ENCODE measurements at regions not wholly inside any gene's neighbourhood (a gene's known extent, or its start where the extent isn't known, plus 50 kb on each side); places are given as distances from the start of the nearest gene placed in this dataset.

DNA sequence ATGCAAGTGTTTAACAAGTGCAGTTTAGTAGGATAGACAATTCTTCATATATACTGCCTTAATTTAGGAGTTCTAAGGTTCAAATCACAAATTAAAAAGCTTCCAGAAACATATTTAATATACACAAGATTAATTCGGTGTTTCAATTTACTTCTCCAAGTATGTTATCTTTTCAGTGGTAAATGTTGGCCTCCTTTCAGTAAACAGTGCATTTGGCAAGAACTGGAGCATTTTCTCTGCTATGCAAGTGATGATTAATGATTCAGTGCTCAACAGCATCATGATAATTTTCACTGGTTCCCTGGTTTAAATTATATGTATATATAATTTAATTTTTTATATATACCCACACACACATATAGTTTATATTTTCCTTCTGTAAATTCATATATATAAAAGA is 541.7 kb downstream of the EFNA5 start:
- DNase-seq: no peak

- no peak for DNase-seq
Measured at GRCh38 chr5:107127878-107128277, 542.9 kb downstream of the EFNA5 start.

DNA sequence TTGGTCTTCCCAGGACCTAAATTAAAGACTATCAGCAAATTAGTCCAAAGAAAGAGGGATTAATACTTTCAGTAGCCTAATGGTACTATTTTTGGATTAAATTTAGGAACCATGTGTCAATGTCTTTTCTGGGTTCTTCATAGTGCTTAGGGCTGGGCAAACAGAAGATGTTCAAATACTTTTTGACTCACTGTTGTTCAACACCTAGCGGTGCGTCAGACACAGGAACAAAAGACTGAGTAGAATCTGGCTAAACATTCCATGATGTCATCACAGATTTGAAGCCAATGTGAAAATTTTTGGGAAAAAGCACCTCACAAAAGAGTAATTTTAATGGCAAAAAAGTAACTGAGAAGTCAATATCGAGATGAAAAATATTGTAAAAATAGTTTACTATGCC is 544.4 kb downstream of the EFNA5 start:
- DNase-seq: no peak

DNA sequence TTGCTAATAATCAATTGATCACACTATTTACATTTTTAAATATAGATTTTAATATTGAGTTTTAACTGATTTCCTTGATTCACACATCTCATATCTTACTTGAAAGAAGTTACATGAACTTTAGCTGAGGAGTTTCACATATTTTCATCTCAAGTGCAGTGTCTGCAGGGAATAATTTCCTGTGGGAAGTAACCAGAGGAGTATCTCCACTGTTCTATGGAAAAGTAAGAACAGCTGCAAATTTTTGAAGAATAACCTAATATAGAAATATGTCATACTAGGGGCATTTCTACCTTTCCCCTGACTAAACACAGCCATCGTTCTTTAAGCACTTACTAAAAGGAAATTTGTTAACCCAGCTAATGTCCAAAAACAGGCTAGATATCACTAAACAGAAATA is 546.4 kb downstream of the EFNA5 start:
- DNase-seq: no peak

- no peak for DNase-seq
Measured at GRCh38 chr5:107123014-107123413, 547.7 kb downstream of the EFNA5 start.

- no peak for DNase-seq
Measured at GRCh38 chr5:107121793-107122519, 548.8 kb downstream of the EFNA5 start.

- DNase-seq: no peak
Measured at GRCh38 chr5:107119656-107120055, 551.1 kb downstream of the EFNA5 start.

GRCh38 chr5:107118184-107119019 is 552.3 kb downstream of the EFNA5 start:
- DNase-seq: no peak

- DNase-seq: no peak
Measured at GRCh38 chr5:107112216-107112615, 558.5 kb downstream of the EFNA5 start.

GRCh38 chr5:107104040-107104995 is 566.4 kb downstream of the EFNA5 start:
- DNase-seq: no peak

GRCh38 chr5:107103522-107103921 is 567.2 kb downstream of the EFNA5 start:
- DNase-seq: no peak

GRCh38 chr5:107100121-107100520 is 570.6 kb downstream of the EFNA5 start:
- no peak for DNase-seq

GRCh38 chr5:107099506-107099905 is 571.2 kb downstream of the EFNA5 start:
- no peak for DNase-seq

GRCh38 chr5:107092695-107093094 is 578.0 kb downstream of the EFNA5 start:
- DNase-seq: no peak

- DNase-seq: no peak
Measured at GRCh38 chr5:107090506-107090905, 580.2 kb downstream of the EFNA5 start.

- DNase-seq: no peak
Measured at GRCh38 chr5:107088907-107089306, 581.8 kb downstream of the EFNA5 start.

DNA sequence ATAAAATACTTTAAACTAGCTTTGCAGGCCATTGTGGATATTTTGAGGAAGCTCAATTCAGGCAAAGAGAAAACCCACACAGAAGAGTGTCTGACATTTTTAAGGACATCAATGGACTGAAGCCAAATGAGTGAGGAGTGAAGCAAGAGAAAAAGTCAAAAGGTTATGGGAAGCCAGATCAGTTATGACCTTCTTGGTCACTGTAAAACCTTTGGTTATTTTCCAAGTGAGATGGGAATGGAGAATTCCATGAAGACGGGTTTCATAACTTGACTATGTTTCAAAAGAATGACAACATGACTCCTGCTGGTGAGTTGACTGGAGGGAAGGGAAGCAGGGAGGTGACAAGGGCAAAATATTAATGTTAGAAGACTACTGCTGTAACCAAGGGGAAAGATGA is 585.2 kb downstream of the EFNA5 start:
- DNase-seq: no peak

DNA sequence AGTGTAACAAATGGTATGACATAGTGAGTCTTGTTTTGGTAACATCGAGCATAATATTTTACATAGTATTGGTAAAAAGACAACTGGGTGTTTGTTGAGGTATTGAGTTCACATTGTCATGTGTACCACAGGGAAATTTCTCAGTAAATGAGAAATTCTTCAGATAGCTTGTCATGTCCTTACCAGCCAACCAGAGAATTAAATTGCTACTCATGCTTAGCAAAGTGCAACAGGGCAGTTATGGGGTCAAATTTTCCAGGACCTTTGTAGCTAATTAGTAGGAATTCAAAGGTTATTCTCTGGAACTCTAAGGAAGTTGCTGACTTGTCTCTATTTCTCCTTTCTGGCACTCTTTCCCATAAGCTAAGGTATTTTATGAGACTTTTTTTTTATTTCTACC is 595.7 kb downstream of the EFNA5 start:
- no peak for DNase-seq

GRCh38 chr5:107072967-107073366 is 597.8 kb downstream of the EFNA5 start:
- DNase-seq: no peak

- no peak for DNase-seq
Measured at GRCh38 chr5:107072440-107072839, 598.3 kb downstream of the EFNA5 start.

DNA sequence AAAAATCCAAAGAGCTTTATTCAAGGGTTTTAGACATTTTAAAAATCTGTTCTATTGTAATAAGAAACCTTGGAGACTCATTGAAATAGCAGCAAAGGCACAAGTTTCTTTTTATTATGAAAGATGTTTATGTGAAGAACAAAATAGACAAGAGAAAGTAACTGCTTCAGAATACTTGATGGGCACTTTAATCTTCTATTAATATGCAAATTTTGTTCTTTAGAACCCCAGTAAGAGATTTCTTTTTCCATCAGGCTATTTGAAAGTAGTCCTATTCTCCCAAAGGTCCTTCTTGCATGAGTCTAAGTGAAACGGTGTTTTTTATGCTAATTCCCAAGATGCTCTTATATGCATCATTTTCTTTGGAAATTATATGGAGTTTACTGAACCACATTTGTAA is 602.0 kb downstream of the EFNA5 start:
- DNase-seq: no peak

- DNase-seq: no peak
Measured at GRCh38 chr5:107067395-107067794, 603.3 kb downstream of the EFNA5 start.

DNA sequence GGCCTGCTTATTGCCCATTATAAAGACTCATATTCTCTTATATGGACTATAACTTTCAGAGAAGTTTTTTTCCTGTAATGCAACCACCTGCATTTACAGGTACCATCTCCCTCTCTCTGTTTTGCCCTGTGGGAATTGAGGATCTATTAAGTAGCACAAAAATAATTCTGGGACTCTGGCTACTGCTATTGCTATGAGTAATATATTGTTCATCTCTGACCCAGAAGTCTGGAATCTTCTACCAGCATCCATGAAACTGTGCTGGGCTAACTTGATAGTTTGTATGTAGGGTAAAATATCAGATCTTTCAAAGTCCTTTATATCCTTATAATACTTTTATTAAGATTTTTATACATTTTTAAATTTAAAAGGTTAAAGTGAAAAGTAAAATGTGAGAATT is 607.2 kb downstream of the EFNA5 start:
- no peak for DNase-seq
